ENCODE measurements at regions not wholly inside any gene's neighbourhood (a gene's known extent, or its start where the extent isn't known, plus 50 kb on each side); places are given as distances from the start of the nearest gene placed in this dataset.
A peak's percentile ranks its signal among the peaks of the same experiment; 100 is the strongest.
"Not testable (repeated sequence)": the region's sequence is repeated elsewhere in the genome, so short reads cannot be mapped to it uniquely, and the experiment has no call there.

DNA sequence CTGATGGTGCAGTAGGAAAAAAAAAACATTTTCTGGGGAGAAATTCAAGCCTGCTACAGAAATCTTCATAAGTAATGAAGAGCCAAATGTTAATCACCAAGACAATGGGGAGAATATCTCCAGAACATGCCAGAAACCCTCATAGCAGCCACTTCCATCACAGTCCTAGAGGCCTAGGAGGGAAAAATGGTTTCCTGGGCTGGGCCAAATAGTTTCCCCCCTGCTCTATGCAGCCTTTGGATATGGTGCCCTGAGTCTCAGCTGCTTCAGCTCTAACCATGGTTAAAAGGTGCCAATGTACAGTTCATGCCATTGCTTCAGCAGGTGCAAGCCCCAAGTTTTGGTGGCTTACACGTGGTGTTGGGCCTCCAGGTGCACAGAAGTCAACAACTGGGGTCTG is 113.1 kb downstream of the ZNF648 start:
- DNase-seq (ENCODE audit: low spot score) = no peak

DNA sequence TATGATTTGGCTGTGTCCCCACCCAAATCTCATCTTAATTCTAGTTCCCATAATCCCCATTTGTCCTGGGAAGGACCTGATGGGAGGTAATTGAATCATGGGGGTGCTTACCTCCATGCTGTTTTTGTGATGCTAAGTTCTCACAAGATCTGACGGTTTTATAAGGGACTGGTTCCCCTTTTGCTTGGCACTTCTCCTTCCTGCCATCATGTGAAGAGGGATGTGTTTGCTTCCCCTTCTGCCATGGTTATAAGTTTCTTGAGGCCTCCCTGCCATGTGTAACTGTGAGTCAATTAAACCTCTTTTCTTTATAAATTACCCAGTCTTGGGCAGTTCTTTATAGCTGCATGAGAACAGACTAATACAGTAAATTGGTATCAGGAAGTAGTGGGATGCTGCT is 114.1 kb downstream of the ZNF648 start:
- no peak for DNase-seq (ENCODE audit: low spot score)

- peak; percentile 82 for DNase-seq (ENCODE audit: low spot score)
These were observed 124.5 kb downstream of the ZNF648 start for GRCh38 chr1:181936768-181937581.

GRCh38 chr1:181936269-181936668 is 125.2 kb downstream of the ZNF648 start:
- no peak for DNase-seq (ENCODE audit: low spot score)

DNA sequence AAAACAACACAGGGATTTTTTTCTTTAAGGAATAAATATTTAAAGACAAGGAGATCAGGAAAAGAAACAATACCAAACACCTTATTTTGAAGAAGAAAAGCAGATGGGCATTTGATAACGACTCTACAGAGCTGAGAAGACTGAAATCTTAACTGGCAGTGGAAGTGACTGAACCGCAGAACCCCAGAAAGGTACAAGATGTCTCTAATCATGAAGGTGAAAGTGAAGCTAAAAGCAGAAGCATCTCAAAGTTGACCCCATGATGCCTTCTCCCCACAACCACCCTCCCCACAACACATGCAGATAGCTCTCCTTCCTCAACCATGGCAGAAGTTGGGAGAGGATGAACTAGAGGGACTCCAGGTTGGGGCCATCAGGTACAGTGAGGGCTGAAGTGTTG is 129.6 kb downstream of the ZNF648 start:
- no peak for DNase-seq (ENCODE audit: low spot score)

DNA sequence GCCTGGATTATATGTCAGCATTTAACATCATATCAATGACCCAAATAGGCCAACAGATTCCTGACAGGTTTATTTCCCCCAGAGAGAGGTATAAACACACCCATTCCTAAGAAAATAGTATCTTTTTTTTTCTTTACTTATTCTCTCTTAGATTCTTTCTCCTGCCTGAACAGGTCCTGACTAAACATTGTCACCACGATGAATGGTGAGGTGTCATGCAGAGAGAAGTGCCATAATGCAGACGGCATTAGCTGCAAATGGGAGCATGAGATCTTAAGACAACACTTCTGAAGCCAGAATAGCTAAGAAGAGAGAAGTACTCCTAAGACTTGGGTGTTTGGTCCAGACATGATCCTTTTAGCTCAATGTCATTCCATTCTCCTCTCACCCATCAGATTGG is 131.3 kb downstream of the ZNF648 start:
- DNase-seq (ENCODE audit: low spot score) = no peak

DNA sequence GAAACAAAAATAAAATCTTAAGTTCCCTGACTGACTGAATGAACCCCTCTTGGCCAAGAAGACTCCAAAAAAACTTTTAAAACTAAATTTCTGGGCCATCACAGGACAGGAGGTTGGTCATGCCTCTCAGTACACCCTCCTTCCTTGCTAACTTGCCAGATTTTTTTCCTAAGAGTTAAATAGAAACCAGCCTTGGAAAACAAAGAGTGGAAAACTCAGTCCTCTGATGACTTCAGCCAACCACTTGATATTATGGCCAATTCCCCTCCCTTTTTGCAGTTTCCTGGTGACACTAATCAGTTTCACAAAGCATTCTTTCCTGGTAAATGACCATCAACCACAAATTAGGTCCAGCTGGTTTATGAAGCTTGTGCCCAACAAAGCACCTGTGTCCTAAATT is 134.8 kb downstream of the ZNF648 start:
- DNase-seq (ENCODE audit: low spot score) = no peak

DNA sequence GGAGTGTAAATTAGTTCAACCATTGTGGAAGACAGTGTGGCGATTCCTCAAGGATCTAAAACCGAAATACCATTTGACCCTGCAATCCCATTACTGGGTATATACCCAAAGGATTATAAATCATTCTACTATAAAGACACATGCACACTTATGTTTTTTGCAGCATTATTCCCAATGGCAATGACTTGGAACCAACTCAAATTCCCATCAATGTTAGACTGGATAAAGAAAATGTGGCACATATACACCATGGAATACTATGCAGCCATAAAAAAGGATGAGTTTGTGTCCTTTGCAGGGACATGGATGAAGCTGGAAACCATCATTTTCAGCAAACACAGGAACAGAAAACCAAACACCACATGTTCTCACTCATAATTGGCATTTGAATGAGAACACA is 137.5 kb downstream of the ZNF648 start:
- DNase-seq (ENCODE audit: low spot score) = not testable (repeated sequence)

- DNase-seq (ENCODE audit: low spot score) = no peak
These were observed 142.0 kb downstream of the ZNF648 start for GRCh38 chr1:181919542-181919941.

GRCh38 chr1:181918880-181919525 is 142.5 kb downstream of the ZNF648 start:
- peak; percentile 37 for DNase-seq (ENCODE audit: low spot score)

- DNase-seq (ENCODE audit: low spot score) = no peak
These were observed 149.8 kb downstream of the ZNF648 start for GRCh38 chr1:181911715-181912114.

DNA sequence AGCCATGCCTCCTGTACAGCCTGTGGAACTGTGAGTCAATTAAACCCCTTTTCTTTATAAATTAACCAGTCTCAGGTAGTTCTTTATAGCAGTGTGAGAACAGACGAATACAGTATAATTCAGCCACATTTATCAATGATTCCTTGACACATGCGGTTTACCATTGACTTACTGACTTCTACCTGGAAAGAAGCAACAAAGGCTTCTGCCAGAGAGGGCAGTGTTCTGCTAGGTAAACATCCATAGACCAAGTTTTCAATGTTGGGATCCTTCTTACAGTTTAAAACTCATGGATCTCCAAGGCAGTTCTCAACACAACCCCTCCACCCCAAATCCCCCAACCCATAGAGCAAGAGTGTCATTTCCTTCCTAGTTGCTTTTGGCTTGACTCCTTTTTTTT is 150.6 kb downstream of the ZNF648 start:
- no peak for DNase-seq (ENCODE audit: low spot score)

DNA sequence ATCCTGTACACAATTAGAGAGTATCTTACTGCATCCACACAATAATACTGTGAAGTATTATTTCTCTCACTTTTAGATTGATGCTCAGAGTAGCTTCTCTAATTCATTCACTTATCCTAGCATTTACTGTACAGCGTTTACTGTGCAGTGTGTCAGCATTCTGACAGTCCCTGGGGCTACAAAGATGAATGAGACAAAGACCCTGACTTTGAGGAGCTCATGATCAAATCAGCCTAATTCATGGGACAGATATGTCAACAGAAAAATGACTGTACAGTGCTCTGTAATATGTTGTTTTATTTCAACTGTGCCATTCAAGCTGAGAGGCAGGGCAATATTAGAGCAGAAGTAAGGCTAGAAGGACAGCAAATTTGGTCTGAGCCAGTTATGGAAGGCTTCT is 152.5 kb downstream of the ZNF648 start:
- DNase-seq (ENCODE audit: low spot score) = no peak

- no peak for DNase-seq (ENCODE audit: low spot score)
These were observed 154.9 kb downstream of the ZNF648 start for GRCh38 chr1:181906631-181907030.

DNA sequence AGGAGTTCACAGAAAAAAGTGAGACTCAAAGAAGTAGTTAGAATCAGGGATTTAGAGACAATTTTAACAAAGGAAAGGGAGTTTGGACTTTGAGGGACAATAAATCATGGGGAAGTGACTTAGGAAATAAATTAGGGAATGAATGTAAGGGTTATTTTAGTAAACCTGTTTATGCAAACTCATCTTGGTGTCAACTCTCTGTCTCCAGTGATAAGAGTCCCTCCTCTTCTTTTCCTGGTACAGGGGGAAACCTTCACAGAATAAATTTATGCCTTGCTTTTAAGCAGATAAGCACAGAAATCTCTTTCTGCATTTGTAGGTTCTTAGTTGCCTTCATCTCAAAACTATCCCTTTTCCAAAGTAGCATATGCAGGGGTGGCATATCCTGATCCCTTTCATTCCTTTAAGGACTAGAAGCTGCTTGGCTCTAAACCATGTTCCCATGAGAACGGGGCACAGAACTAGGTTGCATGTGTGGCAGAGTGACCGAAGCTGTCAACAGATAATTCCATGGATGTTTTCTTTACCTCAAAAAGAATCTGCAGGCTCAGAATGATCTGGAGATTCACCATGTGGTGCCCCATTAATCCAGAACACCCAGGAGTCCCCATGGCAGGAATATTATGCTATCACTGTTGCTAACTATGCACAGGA is 155.4 kb downstream of the ZNF648 start:
- no peak for DNase-seq (ENCODE audit: low spot score)

DNA sequence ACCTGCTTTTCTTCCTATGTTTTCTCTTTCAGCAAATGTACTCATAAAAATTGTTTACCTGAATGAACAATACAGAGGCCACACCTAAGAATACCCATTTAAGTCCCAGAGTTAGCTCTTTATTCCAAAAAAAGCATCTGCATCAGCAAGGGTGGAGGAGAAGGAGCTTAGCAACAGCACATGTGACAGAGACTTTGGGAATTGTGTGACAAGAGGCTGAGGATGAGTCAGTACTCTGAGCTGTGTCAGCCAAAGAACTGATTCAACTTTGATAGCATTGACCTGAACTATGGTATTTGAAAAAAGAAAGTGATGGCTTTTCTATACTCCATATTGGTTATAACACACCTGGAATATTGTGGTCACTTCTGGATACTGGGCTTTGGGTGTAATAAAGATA is 162.7 kb downstream of the ZNF648 start:
- DNase-seq (ENCODE audit: low spot score) = peak; percentile 56

GRCh38 chr1:181896824-181897223 is 164.7 kb downstream of the ZNF648 start:
- DNase-seq (ENCODE audit: low spot score) = no peak

DNA sequence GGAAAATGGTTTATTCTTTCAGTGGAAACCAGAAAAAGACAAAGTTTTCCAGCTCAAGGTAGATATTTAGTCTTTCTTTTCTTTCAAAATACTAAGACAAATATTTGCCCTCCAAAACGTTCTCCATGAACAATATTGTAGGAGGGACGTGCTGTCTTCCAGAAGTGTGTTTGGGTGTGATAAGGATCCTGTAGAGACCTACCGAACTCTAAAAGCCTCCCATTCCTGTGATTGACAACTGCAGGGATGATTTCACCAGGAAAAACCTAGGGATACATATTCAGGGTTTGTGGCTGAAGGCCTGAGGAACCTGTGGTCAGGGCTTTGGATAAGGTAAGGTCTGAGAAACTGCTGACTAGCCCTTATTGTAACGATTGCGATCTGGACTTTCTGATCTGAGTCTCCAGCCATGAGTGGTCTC is 167.1 kb downstream of the ZNF648 start:
- no peak for DNase-seq (ENCODE audit: low spot score)

DNA sequence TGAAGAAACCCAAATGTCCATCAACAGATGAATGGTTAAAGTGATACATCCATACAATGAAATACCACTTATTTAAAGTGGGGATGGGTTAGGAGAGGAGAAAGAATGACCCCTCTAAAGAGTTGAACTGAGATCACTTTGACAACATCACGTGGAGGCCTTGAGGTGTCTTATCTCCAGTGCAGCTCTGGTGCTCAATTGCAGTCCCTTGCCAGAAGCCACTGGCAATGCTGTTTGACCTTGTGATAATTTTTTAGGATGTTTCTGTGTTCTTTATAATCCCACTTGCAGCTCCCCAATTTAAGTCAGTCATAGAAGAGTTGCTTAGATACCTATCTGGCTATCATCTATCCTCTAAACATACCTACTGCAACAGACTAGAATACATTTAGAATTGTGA is 167.6 kb downstream of the ZNF648 start:
- DNase-seq (ENCODE audit: low spot score) = no peak

- not testable (repeated sequence) for DNase-seq (ENCODE audit: low spot score)
These were observed 168.4 kb downstream of the ZNF648 start for GRCh38 chr1:181893150-181893549.

DNA sequence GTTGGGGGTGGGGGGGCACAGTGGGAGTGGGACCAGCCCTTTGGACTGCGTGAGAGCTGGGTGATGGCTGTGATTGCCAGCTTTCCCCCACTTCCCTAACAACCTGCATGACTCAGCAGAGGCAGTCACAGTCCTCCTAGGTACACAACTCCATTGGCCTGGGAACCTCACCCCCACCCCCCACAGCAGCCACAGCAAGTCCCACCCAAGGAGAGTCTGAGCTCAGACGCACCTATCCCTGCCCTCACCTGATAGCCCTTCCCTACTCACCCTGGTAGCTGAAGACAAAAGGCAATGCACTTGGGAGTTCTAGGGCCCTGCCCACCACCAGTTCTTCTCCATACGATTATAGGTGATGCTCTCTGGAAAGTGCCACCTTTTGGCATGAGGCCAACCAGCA is 188.9 kb downstream of the ZNF648 start:
- DNase-seq (ENCODE audit: low spot score) = no peak

- DNase-seq (ENCODE audit: low spot score) = no peak
These were observed 197.8 kb downstream of the ZNF648 start for GRCh38 chr1:181863736-181864135.

DNA sequence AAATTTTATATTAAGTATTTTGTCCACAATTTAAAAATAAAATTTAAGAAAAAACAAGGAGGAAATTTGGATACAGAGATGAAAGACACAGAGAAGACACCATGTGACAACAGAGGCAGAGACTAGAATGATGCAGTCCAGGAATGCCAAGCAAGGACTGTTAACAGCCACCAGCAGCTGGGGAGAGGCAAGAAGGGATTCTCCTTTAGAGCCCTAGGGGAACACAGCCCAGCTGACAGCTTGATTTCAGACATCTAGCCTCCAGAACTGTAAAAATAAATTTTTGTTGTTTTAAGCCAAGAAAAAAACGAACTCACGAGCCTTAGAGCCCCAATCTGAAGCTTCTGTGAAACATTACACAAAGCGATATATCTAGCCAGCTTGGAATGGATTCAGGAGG is 198.5 kb downstream of the ZNF648 start:
- DNase-seq (ENCODE audit: low spot score) = no peak
